T-cell (primary cell): ENCODE measurements at regions not wholly inside any gene's neighbourhood (a gene's known extent, or its start where the extent isn't known, plus 50 kb on each side); places are given as distances from the start of the nearest gene placed in this dataset.

Experiments
- ATAC-seq, 4 experiments: fragments of 200-7000 bp in 3 of 4; fragments of 150-1000 bp in 1 of 4; cut with Tn5 transposase; replicated peaks in 1 of 4; 1 replicate in 3 of 4; 2 replicates in 1 of 4; pipeline ENCODE4 v1.10.0; 2021; ENCODE audit warnings: moderate library complexity in 3 of 4, mild to moderate bottlenecking in 2 of 4, moderate number of reproducible peaks in 1 of 4
- CTCF ChIA-PET, 2 donors: fragments of 300-600 bp; sonication (Branson Sonifier 250); formaldehyde crosslinking; loops; one replicate each; lab custom pipeline; 2022; ENCODE audit warnings: antibody characterized with exemption in 2 of 2; lab: Charles Lee
- POLR2A ChIA-PET, 2 donors: fragments of 300-600 bp; sonication (Branson Sonifier 250); formaldehyde crosslinking; loops; one replicate each; lab custom pipeline; 2022; ENCODE audit warnings: antibody characterized with exemption in 2 of 2; lab: Charles Lee
- DNase-seq, 35 experiments: peaks; one replicate each; pipeline versions ENCODE4 v3.0.0 to v3.0.0-alpha.2; 2013 to 2023
- H3K27ac ChIP-seq: one replicate; pipeline ENCODE4 v1.5.1; 2013; ENCODE audit warnings: low read length
- H3K27me3 ChIP-seq, 2 experiments: replicated peaks in 1 of 2; 1 replicate in 1 of 2; 2 replicates in 1 of 2; pipeline versions ENCODE4 v1.6.1 to v1.7.0; 2013; ENCODE audit warnings: low read length in 1 of 2, mixed read lengths in 1 of 2; ENCODE audit not compliant: control insufficient read depth in 2 of 2, insufficient read depth in 2 of 2; ENCODE audit errors: extremely low read depth in 1 of 2
- H3K36me3 ChIP-seq, 2 donors: 1 replicate in 1 of 2; 2 replicates in 1 of 2; pipeline versions ENCODE4 v1.6.1 to v1.7.0; 2013; ENCODE audit warnings: low read length in 1 of 2; ENCODE audit not compliant: control insufficient read depth in 2 of 2, insufficient read depth in 1 of 2; ENCODE audit errors: extremely low read depth in 1 of 2
- H3K4me1 ChIP-seq, 2 experiments: 1 replicate in 1 of 2; 2 replicates in 1 of 2; pipeline versions ENCODE4 v1.6.1 to v1.7.0; 2013; ENCODE audit warnings: low read length in 2 of 2, mixed read lengths in 1 of 2; ENCODE audit not compliant: insufficient read depth in 2 of 2, control insufficient read depth in 1 of 2; ENCODE audit errors: extremely low read depth in 1 of 2
- H3K4me3 ChIP-seq, 2 donors: 1 replicate in 1 of 2; 2 replicates in 1 of 2; pipeline versions ENCODE4 v1.5.1 to v1.7.0; 2013; ENCODE audit warnings: mild to moderate bottlenecking in 2 of 2, low read length in 1 of 2, moderate library complexity in 1 of 2; ENCODE audit not compliant: control insufficient read depth in 1 of 2; ENCODE audit errors: extremely low read depth in 1 of 2
- H3K9me3 ChIP-seq: 2 replicates; pipeline ENCODE4 v1.7.0; 2013
- H3K27ac Mint-ChIP-seq, 2 donors: one replicate each; pipeline ENCODE4 v1.8.0; 2020 to 2021; ENCODE audit warnings: mild to moderate bottlenecking in 2 of 2, mixed read lengths in 2 of 2
- H3K27me3 Mint-ChIP-seq, 2 donors: one replicate each; pipeline ENCODE4 v1.8.0; 2021 to 2022; ENCODE audit warnings: mixed read lengths in 2 of 2
- H3K36me3 Mint-ChIP-seq: one replicate; pipeline ENCODE4 v1.8.0; 2021; ENCODE audit warnings: mixed read lengths
- H3K4me1 Mint-ChIP-seq, 3 donors: one replicate each; pipeline ENCODE4 v1.8.0; 2020 to 2022; ENCODE audit warnings: mixed read lengths in 3 of 3, mild to moderate bottlenecking in 1 of 3
- H3K4me3 Mint-ChIP-seq, 3 donors: one replicate each; pipeline ENCODE4 v1.8.0; 2020 to 2022; ENCODE audit warnings: mild to moderate bottlenecking in 3 of 3, mixed read lengths in 3 of 3, moderate library complexity in 3 of 3
- H3K9me3 Mint-ChIP-seq, 3 donors: one replicate each; pipeline ENCODE4 v1.8.0; 2020 to 2022; ENCODE audit warnings: mixed read lengths in 3 of 3
- WGBS: methylation state at CpG from one replicate; pipeline ENCODE4 v1.1.5; 2013; ENCODE audit warnings: missing lambda C conversion rate; ENCODE audit not compliant: insufficient coverage; 5-methylcytosine and 5-hydroxymethylcytosine counted together

DNA sequence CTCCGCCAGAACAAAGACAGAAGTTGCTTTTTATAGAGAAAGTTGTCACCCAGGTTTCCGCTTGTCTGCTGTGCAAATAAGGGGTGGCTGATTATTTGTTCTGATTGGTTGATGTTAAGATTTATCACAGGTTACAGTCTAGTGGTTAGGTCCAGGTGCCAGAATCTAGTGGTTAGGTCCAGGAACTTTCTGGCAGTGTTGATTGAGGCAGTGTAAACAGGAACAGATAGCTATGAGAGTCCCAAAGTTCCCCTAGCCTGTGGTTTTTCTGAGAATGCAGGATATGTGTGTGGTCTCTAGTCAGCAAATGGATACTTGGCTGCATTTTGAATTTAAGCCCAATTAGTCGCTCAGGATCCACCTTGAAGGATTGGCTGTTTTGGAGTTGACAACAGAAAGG lies 148.0 kb downstream of the TMEM200A start:
- Mint-ChIP-seq H3K9me3 (peaks cover 3 to 15% (median 4%) of the 10 kb centered on the region in 3 donors), H3K4me1 (peaks cover 66 to 72% (median 67%) of the 10 kb centered on the region in 3 donors), H3K36me3 (no peaks in the 10 kb centered on the region), H3K27ac (peak overlapping the region; percentile 96 to 97), H3K4me3 (peak overlapping the region; percentile 22 to 72 (median 46)), H3K27me3 (no peaks in the 10 kb centered on the region)
- no peaks in the 10 kb centered on the region for H3K9me3 ChIP-seq
- H3K4me3 ChIP-seq = no peak overlapping the region
- DNase-seq (peak in 30 of 35 experiments; percentile 4 to 80 (median 48)), ATAC-seq (peak; percentile 90 to 95 (median 92))
- peak overlapping the region; percentile 80 for H3K27ac ChIP-seq
- 8% methylated on average over 1 of the region's 3 CpGs for WGBS
- H3K27me3 ChIP-seq = no peaks in the 10 kb centered on the region
- ChIA-PET CTCF (interaction anchor here in 1 of 2 donors (0.9 kb wide), 1 partner anchor 183 kb away, joined by 3 read pairs; no protein-coding TSS in a partner anchor), POLR2A (interaction anchor here (0.5 to 0.6 kb wide), 3 partner anchors 10 to 1095 kb away, joined by 3 to 11 read pairs (median 6); no protein-coding TSS in a partner anchor)
- H3K4me1 ChIP-seq = peaks cover 16 to 25% of the 10 kb centered on the region in 2 experiments
- no peaks in the 10 kb centered on the region for H3K36me3 ChIP-seq

DNA sequence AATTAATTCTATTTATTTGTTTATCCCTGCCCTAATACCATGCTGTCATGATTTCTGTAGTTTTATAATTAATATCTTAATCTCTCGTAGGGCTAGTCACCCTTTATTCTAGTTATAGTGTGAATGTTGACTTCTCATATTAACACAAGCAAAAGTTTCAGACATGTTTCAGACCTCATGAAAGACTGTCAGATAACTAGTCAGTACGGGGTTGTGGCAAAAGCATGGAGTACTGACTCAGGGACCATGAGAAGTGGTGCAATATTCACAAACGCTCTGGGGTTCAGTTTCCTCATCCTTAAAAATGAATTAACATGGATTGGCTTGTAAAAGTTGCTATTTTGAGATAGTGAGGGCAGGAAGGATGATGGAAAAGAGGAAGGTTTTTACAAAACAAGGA lies 148.9 kb downstream of the TMEM200A start:
- no peak for ATAC-seq

DNA sequence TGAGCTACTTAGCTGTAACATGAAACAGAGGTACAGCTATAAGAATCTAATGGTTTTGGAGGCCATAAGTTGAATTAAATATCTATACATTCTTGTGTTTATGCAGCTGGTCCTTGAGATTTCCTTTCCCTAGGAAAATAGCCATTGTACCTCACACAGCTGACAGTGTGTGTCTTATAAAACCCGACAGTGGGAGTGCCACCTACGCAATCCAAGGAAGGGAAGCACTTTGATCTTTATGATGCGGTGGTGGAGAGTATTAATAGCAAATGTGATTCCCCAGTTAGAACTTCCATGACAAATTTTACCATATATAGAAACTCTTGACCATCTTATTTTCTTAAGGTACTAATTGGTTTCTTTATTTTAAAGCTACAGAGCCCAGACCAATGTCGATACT lies 149.5 kb downstream of the TMEM200A start:
- Histone ChIP-seq H3K9me3 (no peaks in the 10 kb centered on the region), H3K27me3 (no peaks in the 10 kb centered on the region), H3K27ac (peak overlapping the region; percentile 80), H3K4me1 (peaks cover 15 to 25% of the 10 kb centered on the region in 2 experiments), H3K36me3 (no peaks in the 10 kb centered on the region), H3K4me3 (no peak overlapping the region)
- Mint-ChIP-seq H3K9me3 (peaks cover 3 to 16% (median 4%) of the 10 kb centered on the region in 3 donors), H3K36me3 (no peaks in the 10 kb centered on the region), H3K4me1 (peaks cover 62 to 67% (median 62%) of the 10 kb centered on the region in 3 donors), H3K27me3 (no peaks in the 10 kb centered on the region), H3K4me3 (no peak overlapping the region), H3K27ac (peak overlapping the region; percentile 75 to 84)
- POLR2A ChIA-PET = no interaction called here
- no CpG with 5 or more reads among the region's 4 CpGs for WGBS
- ATAC-seq = no peak
- CTCF ChIA-PET = interaction anchor here in 1 of 2 donors (1.0 kb wide), 1 partner anchor 60 kb away, joined by 5 read pairs; no protein-coding TSS in a partner anchor
- DNase-seq = no peak

More for the DNA sequence above, 148.9 kb downstream of the TMEM200A start:
- Histone ChIP-seq H3K27ac (peak overlapping the region; percentile 80), H3K36me3 (no peaks in the 10 kb centered on the region), H3K9me3 (no peaks in the 10 kb centered on the region), H3K27me3 (no peaks in the 10 kb centered on the region), H3K4me1 (peaks cover 16 to 25% of the 10 kb centered on the region in 2 experiments), H3K4me3 (no peak overlapping the region)
- WGBS = no CpG with 5 or more reads among the region's 3 CpGs
- Mint-ChIP-seq H3K4me3 (no peak overlapping the region), H3K27ac (peak overlapping the region; percentile 75 to 84), H3K27me3 (no peaks in the 10 kb centered on the region), H3K4me1 (peaks cover 66 to 72% (median 67%) of the 10 kb centered on the region in 3 donors), H3K36me3 (no peaks in the 10 kb centered on the region), H3K9me3 (peaks cover 3 to 15% (median 4%) of the 10 kb centered on the region in 3 donors)
- ChIA-PET CTCF (no interaction called here), POLR2A (no interaction called here)
- DNase-seq = no peak

DNA sequence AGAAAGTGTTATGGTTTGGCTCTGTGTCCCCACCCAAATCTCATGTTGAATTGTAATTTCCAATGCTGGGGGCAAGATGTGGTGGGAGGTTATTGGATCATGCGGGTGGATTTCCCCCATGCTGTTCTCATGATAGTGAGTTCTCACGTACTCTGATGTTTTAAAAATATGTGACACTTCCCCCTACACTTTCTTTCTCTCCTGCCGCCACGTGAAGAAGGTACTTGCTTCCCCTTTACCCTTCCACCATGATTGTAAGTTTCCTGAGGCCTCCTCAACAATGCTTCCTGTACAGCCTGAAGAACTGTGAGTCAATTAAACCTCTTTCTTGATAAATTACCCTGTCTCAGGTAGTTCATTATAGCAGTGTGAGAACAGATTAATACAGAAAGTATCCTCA lies 150.8 kb downstream of the TMEM200A start:
- H3K27me3 Mint-ChIP-seq = no peaks in the 10 kb centered on the region
- ChIA-PET CTCF (no interaction called here), POLR2A (no interaction called here)
- peaks cover 6% of the 10 kb centered on the region for H3K36me3 Mint-ChIP-seq
- Histone ChIP-seq H3K4me1 (peaks cover 5 to 20% of the 10 kb centered on the region in 2 experiments), H3K9me3 (no peaks in the 10 kb centered on the region), H3K27ac (no peak overlapping the region), H3K36me3 (no peaks in the 10 kb centered on the region), H3K4me3 (no peak overlapping the region), H3K27me3 (no peaks in the 10 kb centered on the region)
- ATAC-seq (no peak), DNase-seq (no peak)
- peaks cover 52 to 63% (median 62%) of the 10 kb centered on the region in 3 donors for H3K4me1 Mint-ChIP-seq
- 70% methylated on average over 2 of the region's 4 CpGs for WGBS
- H3K27ac Mint-ChIP-seq = peak overlapping the region; percentile 90 to 92
- H3K4me3 Mint-ChIP-seq = no peak overlapping the region
- peaks cover 9 to 27% (median 9%) of the 10 kb centered on the region in 3 donors for H3K9me3 Mint-ChIP-seq

DNA sequence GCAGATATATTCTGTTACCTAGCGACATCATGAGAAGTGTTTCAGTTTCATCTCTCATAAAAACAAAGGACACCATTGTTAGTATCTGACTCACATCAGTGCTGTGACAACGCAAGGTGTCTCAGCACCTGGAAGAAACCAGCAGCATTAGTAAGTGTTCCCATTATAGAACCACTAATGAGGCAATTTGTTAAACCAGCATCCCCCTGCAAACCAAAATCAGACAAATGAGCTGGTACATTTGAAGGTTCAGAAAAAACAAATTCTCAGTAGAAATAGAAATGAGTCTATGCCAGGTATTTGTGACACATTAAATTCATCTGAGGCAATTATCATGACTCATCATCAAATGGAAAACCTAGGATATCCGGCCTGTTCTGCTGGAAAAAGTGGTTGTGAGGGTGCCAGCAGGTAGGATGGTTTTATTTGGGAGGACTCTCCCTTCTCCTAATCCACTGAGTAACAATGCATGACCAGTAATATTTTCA lies 151.7 kb downstream of the TMEM200A start:
- no peaks in the 10 kb centered on the region for H3K27me3 Mint-ChIP-seq
- Histone ChIP-seq H3K9me3 (no peaks in the 10 kb centered on the region), H3K4me1 (peaks cover 4 to 11% of the 10 kb centered on the region in 2 experiments), H3K27ac (peak overlapping the region; percentile 2), H3K4me3 (no peak overlapping the region), H3K27me3 (no peaks in the 10 kb centered on the region), H3K36me3 (no peaks in the 10 kb centered on the region)
- peaks cover 44 to 56% (median 55%) of the 10 kb centered on the region in 3 donors for H3K4me1 Mint-ChIP-seq
- DNase-seq = peak in 1 of 35 experiments; percentile 13
- POLR2A ChIA-PET = no interaction called here
- peaks cover 6% of the 10 kb centered on the region for H3K36me3 Mint-ChIP-seq
- WGBS = no CpG with 5 or more reads among the region's 3 CpGs
- CTCF ChIA-PET = no interaction called here
- H3K27ac Mint-ChIP-seq = peak overlapping the region; percentile 90 to 92
- H3K9me3 Mint-ChIP-seq = peaks cover 9 to 27% (median 9%) of the 10 kb centered on the region in 3 donors
- no peak overlapping the region for H3K4me3 Mint-ChIP-seq
- ATAC-seq = peak in 2 of 4 experiments; percentile 8 to 17

DNA sequence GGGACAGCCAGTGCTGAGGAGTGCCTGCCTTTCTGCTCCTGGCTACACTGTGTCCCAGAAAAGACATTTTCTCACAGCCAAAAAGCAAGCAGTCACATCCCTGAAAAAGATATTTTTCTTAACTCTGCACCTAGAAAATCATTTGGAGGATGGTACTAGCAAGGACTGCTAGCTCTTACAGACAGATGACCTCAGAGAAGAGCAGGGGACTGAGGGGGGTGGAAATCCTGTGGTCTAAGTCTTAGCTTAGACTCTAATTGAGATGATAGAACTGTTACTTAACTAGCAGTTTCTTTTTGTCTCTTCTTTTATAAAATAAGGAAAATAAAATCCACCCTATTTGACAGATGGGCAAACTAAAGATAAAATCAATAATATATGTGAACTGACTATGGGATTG lies 152.8 kb downstream of the TMEM200A start:
- Mint-ChIP-seq H3K4me1 (peaks cover 42 to 50% (median 48%) of the 10 kb centered on the region in 3 donors), H3K27ac (peak overlapping the region; percentile 90 to 92), H3K9me3 (peaks cover 9 to 27% (median 9%) of the 10 kb centered on the region in 3 donors), H3K27me3 (no peaks in the 10 kb centered on the region), H3K36me3 (peaks cover 6% of the 10 kb centered on the region), H3K4me3 (no peak overlapping the region)
- ChIA-PET CTCF (no interaction called here), POLR2A (no interaction called here)
- Histone ChIP-seq H3K9me3 (no peaks in the 10 kb centered on the region), H3K4me1 (peaks cover 2 to 3% of the 10 kb centered on the region in 2 experiments), H3K36me3 (no peaks in the 10 kb centered on the region), H3K27ac (peak overlapping the region; percentile 2), H3K27me3 (no peaks in the 10 kb centered on the region), H3K4me3 (no peak overlapping the region)
- ATAC-seq (no peak), DNase-seq (no peak)
